ENCODE measurements at regions not wholly inside any gene's neighbourhood (a gene's known extent, or its start where the extent isn't known, plus 50 kb on each side); places are given as distances from the start of the nearest gene placed in this dataset.

GRCh38 chr20:58023346-58023745, 205.1 kb downstream of the ANKRD60 start:
- DNase-seq (ENCODE audit: extremely low read depth, low read depth) = no peak
- TF ChIP-seq CTCF (IDR thresholded peaks at IDR 0.05; ENCODE audit: low read depth, low read length) = no peak

GRCh38 chr20:58022711-58023110, 205.7 kb downstream of the ANKRD60 start:
- DNase-seq (ENCODE audit: extremely low read depth, low read depth) = no peak
- no peak for TF ChIP-seq CTCF (IDR thresholded peaks at IDR 0.05; ENCODE audit: low read depth, low read length)

- no peak for DNase-seq (ENCODE audit: extremely low read depth, low read depth)
Observed at GRCh38 chr20:58021481-58021880, 207.0 kb downstream of the ANKRD60 start.

GRCh38 chr20:58020656-58021454, 207.6 kb downstream of the ANKRD60 start:
- no peak for TF ChIP-seq CTCF (IDR thresholded peaks at IDR 0.05; ENCODE audit: low read depth, low read length)
- DNase-seq (ENCODE audit: extremely low read depth, low read depth) = no peak

More at GRCh38 chr20:58021481-58021880, 207.0 kb downstream of the ANKRD60 start:
- TF ChIP-seq CTCF (IDR thresholded peaks at IDR 0.05; ENCODE audit: low read depth, low read length) = no peak

- no peak for TF ChIP-seq CTCF (IDR thresholded peaks at IDR 0.05; ENCODE audit: low read depth, low read length)
- no peak for DNase-seq (ENCODE audit: extremely low read depth, low read depth)
Observed at GRCh38 chr20:58019850-58020625, 208.4 kb downstream of the ANKRD60 start.

GRCh38 chr20:58019027-58019849, 209.2 kb downstream of the ANKRD60 start:
- DNase-seq (ENCODE audit: extremely low read depth, low read depth) = no peak
- no peak for TF ChIP-seq CTCF (IDR thresholded peaks at IDR 0.05; ENCODE audit: low read depth, low read length)
